ENCODE measurements at regions not wholly inside any gene's neighbourhood (a gene's known extent, or its start where the extent isn't known, plus 50 kb on each side); places are given as distances from the start of the nearest gene placed in this dataset.
A peak's percentile ranks its signal among the peaks of the same experiment; 100 is the strongest.

- DNase-seq: no peak
Measured at GRCh38 chr1:114342376-114342775, 168.6 kb downstream of the TRIM33 start.

- DNase-seq: no peak
Measured at GRCh38 chr1:114341856-114342255, 169.1 kb downstream of the TRIM33 start.

DNA sequence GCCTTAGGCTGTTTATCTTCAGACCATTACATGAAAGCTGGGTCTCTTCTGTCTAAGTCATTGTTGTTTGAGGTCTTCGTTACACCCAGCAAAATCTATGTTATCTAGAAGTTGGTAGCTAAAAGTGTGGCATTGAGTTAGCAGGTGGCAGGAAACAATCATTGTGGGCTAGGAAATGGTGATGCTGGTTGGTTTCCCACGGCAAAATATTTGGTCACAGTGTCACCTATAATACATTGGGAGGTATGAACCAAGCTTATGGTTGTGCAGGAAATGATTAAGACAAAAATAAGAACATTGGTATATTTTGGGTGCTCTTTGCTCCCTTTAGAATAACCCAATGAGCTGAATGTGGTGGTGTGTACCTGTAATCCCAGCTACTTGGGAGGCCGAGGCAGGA, 169.7 kb downstream of the TRIM33 start:
- DNase-seq: no peak

GRCh38 chr1:114340892-114341291, 170.1 kb downstream of the TRIM33 start:
- no peak for DNase-seq

DNA sequence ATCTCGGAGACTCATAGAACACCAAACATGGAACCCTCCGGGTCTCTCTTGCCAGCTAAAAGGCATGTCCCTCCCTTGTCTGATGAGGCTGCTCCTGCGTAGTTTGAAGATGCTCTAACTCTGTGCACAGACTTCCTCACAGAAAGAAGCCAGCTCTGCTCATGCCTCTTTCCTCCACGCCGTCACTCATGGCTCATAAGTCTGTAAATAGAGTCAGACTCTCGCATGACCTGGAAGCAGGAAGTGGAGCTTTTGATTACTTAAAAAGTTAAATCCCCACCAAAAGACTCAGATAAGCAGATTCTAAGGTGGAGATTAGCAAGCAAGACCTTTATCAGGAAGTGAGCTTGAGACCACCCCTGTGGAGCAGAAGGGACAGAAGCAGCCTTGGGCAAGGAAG, 171.6 kb downstream of the TRIM33 start:
- no peak for DNase-seq

GRCh38 chr1:114338191-114338890, 172.7 kb downstream of the TRIM33 start:
- DNase-seq: no peak

DNA sequence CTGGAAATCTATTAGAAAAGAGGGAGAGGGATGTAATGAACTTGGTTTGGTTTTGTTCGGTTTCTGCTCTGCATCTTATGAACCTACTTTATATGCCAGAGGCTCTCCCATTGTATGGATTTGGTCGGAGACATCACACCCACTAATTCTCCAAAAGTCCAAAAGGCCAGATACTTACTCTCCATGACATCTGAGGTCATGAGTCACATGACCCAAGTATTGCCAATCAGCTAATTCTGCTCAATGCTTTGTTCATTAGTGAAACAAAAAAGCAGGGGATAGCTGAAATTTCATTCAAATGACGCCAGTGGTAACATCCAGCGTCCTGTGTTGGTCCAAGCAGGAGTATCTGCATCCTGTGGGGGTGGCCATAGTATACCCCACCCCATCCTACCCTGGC, 173.6 kb downstream of the TRIM33 start:
- no peak for DNase-seq

GRCh38 chr1:114336360-114336759, 174.6 kb downstream of the TRIM33 start:
- DNase-seq: no peak

DNA sequence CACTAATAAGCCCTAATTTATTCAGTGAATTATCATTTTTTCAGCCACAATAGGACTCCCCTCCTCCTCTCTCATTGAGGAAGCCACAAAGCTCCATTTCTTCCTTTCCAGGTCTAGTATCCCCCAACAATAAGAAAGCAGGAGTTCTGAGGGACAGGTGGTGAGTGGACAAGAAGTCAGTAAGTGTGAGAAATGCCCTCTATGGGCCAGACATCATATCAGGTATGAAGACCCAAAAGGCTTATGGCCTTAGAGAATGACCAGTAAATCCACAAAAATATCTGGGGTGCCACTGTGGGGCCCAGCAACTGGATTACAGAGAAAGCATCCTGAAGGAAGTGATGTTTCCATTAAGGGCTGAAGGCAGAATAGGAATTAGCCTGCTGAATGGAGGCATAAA, 175.7 kb downstream of the TRIM33 start:
- no peak for DNase-seq

DNA sequence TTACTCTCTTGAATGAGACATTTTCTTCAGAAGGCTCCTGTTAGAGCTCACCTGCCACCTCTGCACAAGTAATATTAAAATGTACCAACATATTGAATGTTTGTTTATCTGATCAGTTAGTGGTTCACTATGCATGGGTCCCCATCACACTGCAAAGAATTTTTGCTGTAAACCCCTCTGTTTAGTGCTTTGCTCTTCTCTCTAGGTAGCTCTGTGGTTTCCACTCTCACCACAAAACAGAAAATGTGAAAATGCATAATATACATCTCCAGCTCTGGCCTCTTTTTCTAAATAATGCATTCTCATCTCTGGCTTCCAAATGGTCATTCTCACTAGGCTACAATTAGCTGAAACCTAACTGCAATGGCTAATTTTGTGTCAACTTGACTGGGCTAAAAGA, 176.7 kb downstream of the TRIM33 start:
- no peak for DNase-seq

GRCh38 chr1:114333690-114334089, 177.3 kb downstream of the TRIM33 start:
- DNase-seq: no peak

GRCh38 chr1:114331936-114332335, 178.3 kb upstream of the SYT6 start:
- DNase-seq: no peak

GRCh38 chr1:114330451-114330983, 176.8 kb upstream of the SYT6 start:
- no peak for DNase-seq

DNA sequence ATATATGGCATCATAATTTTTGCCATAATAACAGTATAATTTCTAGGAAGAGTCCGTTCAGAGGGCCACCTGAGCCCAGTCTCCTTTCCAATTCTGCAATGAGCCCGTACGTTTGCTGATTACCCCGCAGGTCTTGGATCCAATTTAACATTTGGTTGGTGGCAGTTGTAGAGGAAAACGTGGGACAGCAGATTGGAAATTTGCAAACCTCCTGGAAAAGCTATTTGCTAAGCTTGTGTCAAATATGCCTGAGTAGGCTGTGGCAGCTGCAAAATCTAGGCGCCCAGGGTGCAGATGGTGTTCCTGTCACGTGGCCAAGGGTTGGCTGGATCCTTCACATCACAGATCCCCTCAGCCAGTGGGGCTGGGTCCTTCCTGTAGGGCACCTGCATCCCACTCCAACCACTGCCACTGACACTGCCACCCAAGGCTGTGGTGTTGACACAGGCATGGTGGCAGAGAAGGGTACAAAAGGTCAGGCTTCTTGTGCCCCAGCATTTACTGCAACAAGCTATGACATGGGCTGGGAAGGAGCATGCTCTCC, 174.8 kb upstream of the SYT6 start:
- DNase-seq: no peak

DNA sequence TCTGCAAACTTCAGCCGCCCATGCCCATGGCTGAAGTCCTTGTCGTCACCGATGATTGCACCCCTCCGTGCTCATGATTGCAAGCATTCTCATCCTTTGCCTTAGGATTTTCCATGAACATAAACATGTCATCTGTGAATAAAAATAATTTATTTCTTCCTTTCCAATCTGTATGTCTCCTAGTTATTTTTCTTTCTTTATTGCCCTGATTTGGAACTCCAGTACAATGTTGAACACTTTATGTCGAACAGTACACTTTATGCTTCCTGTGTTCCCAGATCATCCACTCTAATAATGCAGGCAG, 170.9 kb upstream of the SYT6 start:
- no peak for DNase-seq

- no peak for DNase-seq
Measured at GRCh38 chr1:114323959-114324661, 170.4 kb upstream of the SYT6 start.

GRCh38 chr1:114322734-114323133, 169.1 kb upstream of the SYT6 start:
- DNase-seq: no peak

DNA sequence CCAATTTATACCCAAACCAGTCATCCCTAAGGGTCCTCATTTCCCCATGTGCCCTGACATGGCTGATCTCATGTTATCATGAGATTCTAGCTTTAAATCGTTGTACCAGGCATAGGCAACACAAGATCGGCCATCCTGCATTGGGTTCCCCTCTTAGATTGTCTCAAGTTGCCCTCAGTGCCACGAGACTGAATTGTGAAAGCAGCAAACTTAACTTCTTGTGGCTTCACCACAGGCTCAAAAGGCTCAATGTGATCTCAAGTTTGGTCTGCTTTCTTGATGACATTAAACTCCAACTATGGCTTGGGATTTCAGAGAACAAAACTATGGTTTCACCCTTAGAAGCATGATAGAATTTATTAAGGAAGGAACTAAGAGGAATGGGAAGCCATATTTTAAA, 168.5 kb upstream of the SYT6 start:
- no peak for DNase-seq

DNA sequence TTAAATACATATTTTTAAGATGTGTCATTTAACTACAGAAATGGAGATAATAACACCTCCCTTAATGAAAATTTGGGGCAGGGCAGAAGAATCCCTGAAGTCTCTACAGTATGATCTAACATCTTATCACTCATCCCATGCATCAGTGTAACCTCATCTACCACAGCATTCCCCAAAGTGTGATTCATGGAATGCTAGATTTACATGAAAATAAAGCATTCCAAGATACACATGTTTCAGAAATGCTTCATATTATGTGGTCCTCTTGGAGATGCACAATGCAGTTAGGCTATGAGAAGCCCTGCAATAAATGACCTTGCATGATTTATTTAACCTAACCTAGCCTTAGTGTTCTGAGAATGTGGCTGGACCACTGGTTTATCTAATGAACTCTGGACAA, 166.9 kb upstream of the SYT6 start:
- peak; percentile 93 for DNase-seq

- peak; percentile 24 for DNase-seq
Measured at GRCh38 chr1:114319418-114319817, 165.7 kb upstream of the SYT6 start.

- no peak for DNase-seq
Measured at GRCh38 chr1:114318961-114319360, 165.3 kb upstream of the SYT6 start.

DNA sequence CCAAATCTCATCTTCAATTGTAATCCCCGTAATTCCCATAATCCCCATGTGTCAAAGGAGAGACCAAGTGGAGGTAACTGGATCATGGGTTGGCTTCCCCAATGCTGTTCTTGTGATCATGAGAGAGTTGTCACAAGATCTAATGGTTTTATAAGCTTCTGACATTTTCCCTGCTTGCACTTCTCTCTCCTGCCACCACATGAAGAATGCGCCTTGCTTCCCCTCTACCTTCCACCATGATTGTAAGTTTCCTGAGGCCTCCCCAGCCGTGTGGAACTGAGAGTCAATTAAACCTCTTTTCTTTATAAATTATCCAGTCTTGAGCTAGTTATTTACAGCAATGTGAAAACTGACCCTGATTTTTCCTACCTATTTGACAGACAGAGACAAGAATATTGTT, 162.5 kb upstream of the SYT6 start:
- no peak for DNase-seq

GRCh38 chr1:114315631-114316030, 162.0 kb upstream of the SYT6 start:
- no peak for DNase-seq

DNA sequence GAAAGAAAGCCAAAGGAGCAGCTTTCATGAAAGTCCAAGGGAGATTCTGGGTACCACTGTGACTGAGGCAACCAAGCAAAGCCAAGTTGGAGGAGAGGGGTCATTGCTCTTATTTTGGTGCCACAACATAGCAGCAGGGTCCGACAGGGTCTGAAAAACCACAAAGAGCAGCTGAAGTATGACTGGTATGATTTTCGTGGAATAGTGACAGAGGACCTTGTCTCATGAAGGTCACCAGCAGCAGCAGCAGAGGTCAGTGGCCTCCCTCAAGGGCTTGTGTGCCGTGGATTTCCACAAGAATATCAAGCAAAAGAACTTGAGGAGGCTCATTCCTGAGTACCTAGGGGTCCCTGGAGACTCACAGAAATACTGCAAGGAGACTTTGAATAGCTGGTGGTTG, 160.9 kb upstream of the SYT6 start:
- no peak for DNase-seq

GRCh38 chr1:114314098-114314497, 160.4 kb upstream of the SYT6 start:
- DNase-seq: peak; percentile 64
